HCT116 (cell line): ENCODE measurements at regions not wholly inside any gene's neighbourhood (a gene's known extent, or its start where the extent isn't known, plus 50 kb on each side); places are given as distances from the start of the nearest gene placed in this dataset.

Experiments used
- ATAC-seq: fragments of 200-7000 bp; cut with Tn5 transposase; 2 replicates; pipeline ENCODE4 v1.9.1; 2020; ENCODE audit warnings: mild to moderate bottlenecking, moderate library complexity
- BruUV-seq: library from RNA; stranded (reverse); fragments of 400-500 nt; replicated peaks from 2 replicates; lab custom pipeline; 2021; lab: Mats Ljungman, UMichigan
- CTCF ChIA-PET: fragments of 300-600 bp; sonication (Branson Sonifier 250); formaldehyde crosslinking; loops from one replicate; lab custom pipeline; 2021; ENCODE audit warnings: antibody characterized with exemption; lab: Charles Lee
- POLR2A ChIA-PET: fragments of 300-600, 350-600 bp; sonication (Branson Sonifier 250); formaldehyde crosslinking; loops from one replicate; lab custom pipeline; 2021; ENCODE audit warnings: antibody characterized with exemption; lab: Charles Lee
- RAD21 ChIA-PET, 2 experiments: fragments of 300-600 bp; sonication (Branson Sonifier 250); formaldehyde crosslinking; loops; one replicate each; lab custom pipeline; 2023; ENCODE audit warnings: low total read pairs in 2 of 2; ENCODE audit not compliant: uncharacterized antibody in 2 of 2, unreplicated experiment in 2 of 2, low non-redundant PET in 1 of 2; lab: Charles Lee
- DNase-seq: peaks from one replicate; pipeline ENCODE4 v3.0.0-alpha.2; 2010; ENCODE audit warnings: low read depth, low spot score
- H2AFZ ChIP-seq: fragments of 200-600 bp; shearing (Covaris generic), sonication (generic); 2 replicates; pipeline ENCODE4 v1.6.1; 2017; ENCODE audit warnings: low read depth, mixed run types, mixed read lengths, antibody characterized with exemption, low read length; ENCODE audit not compliant: poor library complexity, severe bottlenecking
- H3K27ac ChIP-seq: 2 replicates; pipeline ENCODE4 v1.5.1; 2012; ENCODE audit warnings: low read depth, low read length
- H3K27me3 ChIP-seq: fragments of 200-600 bp; sonication (generic); 2 replicates; pipeline ENCODE4 v1.6.1; 2016; ENCODE audit warnings: mixed run types, low read length, mixed read lengths; ENCODE audit not compliant: insufficient read depth
- H3K36me3 ChIP-seq, 2 experiments: fragments of 200-500 bp in 1 of 2; fragments of 200-600 bp in 1 of 2; sonication (Bioruptor generic) in 1 of 2; sonication (generic) in 1 of 2; 2 replicates each; pipeline versions ENCODE4 v1.5.1 to v1.6.1; 2014 to 2016; ENCODE audit warnings: low read length in 2 of 2, inconsistent platforms in 1 of 2, mixed read lengths in 1 of 2, mixed run types in 1 of 2; ENCODE audit not compliant: insufficient read depth in 2 of 2, control insufficient read depth in 1 of 2
- H3K4me1 ChIP-seq, 2 experiments: fragments of 200-600 bp in 1 of 2; sonication (generic) in 1 of 2; 2 replicates each; pipeline versions ENCODE4 v1.5.1 to v1.6.1; 2012 to 2017; ENCODE audit warnings: low read length in 2 of 2, inconsistent platforms in 1 of 2, mild to moderate bottlenecking in 1 of 2, mixed read lengths in 1 of 2, mixed run types in 1 of 2, moderate library complexity in 1 of 2; ENCODE audit not compliant: insufficient read depth in 2 of 2, control insufficient read depth in 1 of 2
- H3K4me2 ChIP-seq: fragments of 200-600 bp; sonication (generic); 2 replicates; pipeline ENCODE4 v1.6.1; 2017; ENCODE audit warnings: mixed run types, low read length, mixed read lengths
- H3K4me3 ChIP-seq, 2 experiments: fragments of 200-600 bp in 1 of 2; sonication (generic) in 1 of 2; replicated peaks in 1 of 2; 2 replicates each; pipeline ENCODE4 v1.5.1; 2011 to 2016; ENCODE audit warnings: low read length in 2 of 2, control low read depth in 1 of 2, low read depth in 1 of 2, mild to moderate bottlenecking in 1 of 2, mixed read lengths in 1 of 2, mixed run types in 1 of 2
- H3K79me2 ChIP-seq: fragments of 200-600 bp; sonication (generic); 2 replicates; pipeline ENCODE4 v1.6.1; 2017; ENCODE audit warnings: mild to moderate bottlenecking, mixed run types, low read length, moderate library complexity, mixed read lengths; ENCODE audit not compliant: insufficient read depth
- H3K9ac ChIP-seq: fragments of 200-600 bp; sonication (generic); 2 replicates; pipeline ENCODE4 v1.6.1; 2016; ENCODE audit warnings: low read length, mixed read lengths
- H3K9me2 ChIP-seq: fragments of 200-600 bp; sonication (generic), shearing (Covaris generic); 2 replicates; pipeline ENCODE4 v1.6.1; 2017; ENCODE audit warnings: mixed run types, mild to moderate bottlenecking, moderate library complexity; ENCODE audit not compliant: insufficient read depth
- H3K9me3 ChIP-seq, 2 experiments: fragments of 200-500 bp in 1 of 2; fragments of 200-600 bp in 1 of 2; sonication (Bioruptor generic) in 1 of 2; sonication (generic) in 1 of 2; 2 replicates each; pipeline ENCODE4 v1.6.1; 2014 to 2017; ENCODE audit warnings: low read length in 2 of 2, mixed read lengths in 2 of 2, inconsistent platforms in 1 of 2, low read depth in 1 of 2, mild to moderate bottlenecking in 1 of 2, mixed run types in 1 of 2, moderate library complexity in 1 of 2; ENCODE audit not compliant: control insufficient read depth in 1 of 2, insufficient read depth in 1 of 2
- H4K20me1 ChIP-seq: fragments of 200-600 bp; sonication (generic), shearing (Covaris generic); 2 replicates; pipeline ENCODE4 v1.6.1; 2017; ENCODE audit warnings: mixed run types, mild to moderate bottlenecking, moderate library complexity; ENCODE audit not compliant: insufficient read depth
- CBX3 ChIP-seq: IDR thresholded peaks from 2 replicates; pipeline ENCODE4 v1.6.1; 2012; ENCODE audit warnings: low read depth
- CEBPB ChIP-seq: IDR thresholded peaks from 2 replicates; pipeline ENCODE4 v1.6.1; 2012; ENCODE audit warnings: low read depth
- CTCF ChIP-seq, 3 experiments: fragments of 200-600 bp in 1 of 3; sonication (generic) in 1 of 3; IDR thresholded peaks in 2 of 3; conservative IDR thresholded peaks in 1 of 3; 2 replicates each; pipeline ENCODE4 v1.5.1; 2012 to 2017; ENCODE audit warnings: low read depth in 2 of 3, low read length in 2 of 3, antibody characterized with exemption in 1 of 3, borderline replicate concordance in 1 of 3, control low read depth in 1 of 3, mild to moderate bottlenecking in 1 of 3, mixed read lengths in 1 of 3, mixed run types in 1 of 3, moderate library complexity in 1 of 3; ENCODE audit not compliant: insufficient read depth in 1 of 3
- EGR1 ChIP-seq: IDR thresholded peaks from 2 replicates; pipeline ENCODE4 v1.6.1; 2012; ENCODE audit warnings: low read depth
- ELF1 ChIP-seq: IDR thresholded peaks from 2 replicates; pipeline ENCODE4 v1.6.1; 2012; ENCODE audit warnings: low read depth, borderline replicate concordance
- EZH2 ChIP-seq: fragments of 200-600 bp; sonication (generic); IDR thresholded peaks from 2 replicates; pipeline ENCODE4 v1.6.1; 2017; ENCODE audit warnings: antibody characterized with exemption, mixed run types
- EZH2phosphoT487 ChIP-seq: fragments of 200-600 bp; IDR thresholded peaks from 2 replicates; pipeline ENCODE4 v1.6.1; 2018; ENCODE audit warnings: antibody characterized with exemption, borderline replicate concordance
- FOSL1 ChIP-seq: IDR thresholded peaks from 2 replicates; pipeline ENCODE4 v1.6.1; 2012; ENCODE audit warnings: low read depth
- JUND ChIP-seq: IDR thresholded peaks from 2 replicates; pipeline ENCODE4 v1.6.1; 2012
- MAX ChIP-seq: IDR thresholded peaks from 2 replicates; pipeline ENCODE4 v1.6.1; 2012
- POLR2AphosphoS5 ChIP-seq: IDR thresholded peaks from 2 replicates; pipeline ENCODE4 v1.6.1; 2011; ENCODE audit warnings: mild to moderate bottlenecking, low read depth, low read length, moderate library complexity
- REST ChIP-seq: IDR thresholded peaks from 2 replicates; pipeline ENCODE4 v1.6.1; 2012; ENCODE audit warnings: low read depth
- SP1 ChIP-seq: IDR thresholded peaks from 2 replicates; pipeline ENCODE4 v1.6.1; 2012; ENCODE audit warnings: low read depth
- SRF ChIP-seq: IDR thresholded peaks from 2 replicates; pipeline ENCODE4 v1.6.1; 2012; ENCODE audit warnings: low read depth
- TCF7L2 ChIP-seq: IDR thresholded peaks from 2 replicates; pipeline ENCODE4 v1.7.0; 2011; ENCODE audit warnings: borderline replicate concordance, inconsistent platforms; ENCODE audit not compliant: insufficient read depth, insufficient read length; ENCODE audit errors: extremely low read depth
- ZBTB33 ChIP-seq: IDR thresholded peaks from 2 replicates; pipeline ENCODE4 v1.6.1; 2011; ENCODE audit warnings: mild to moderate bottlenecking, low read length, moderate library complexity; ENCODE audit not compliant: insufficient replicate concordance; ENCODE audit errors: extremely low read depth
- ZFX ChIP-seq: fragments of 450-650 bp; IDR thresholded peaks from 2 replicates; pipeline ENCODE4 v1.6.1; 2017
- intact Hi-C: fragments of 100-400 bp; cut with micrococcal nuclease; formaldehyde crosslinking; loops from 2 replicates; pipeline ENCODE4 v1.10.0; 2022

- H3K9me3 ChIP-seq = no peaks in the 10 kb centered on the region
- no peak for ATAC-seq
- CTCF ChIA-PET = no interaction called here
These were observed 317.2 kb downstream of the C16orf95 start for GRCh38 chr16:87000001-87000400.

More at GRCh38 chr16:87000001-87000400, 317.2 kb downstream of the C16orf95 start:
- H3K4me2 ChIP-seq = peak overlapping the region; percentile 8; the same call in 1 of the 2 replicates
- H3K9me2 ChIP-seq = no peaks in the 10 kb centered on the region
- intact Hi-C loops = no loop called here
- no peaks in the 10 kb centered on the region for H3K79me2 ChIP-seq
- H2AFZ ChIP-seq = no peak overlapping the region
- peaks cover 39% of the 10 kb centered on the region for H3K27me3 ChIP-seq
- H4K20me1 ChIP-seq = no peaks in the 10 kb centered on the region
- no peaks in the 10 kb centered on the region for H3K36me3 ChIP-seq
- no TSS peak for BruUV-seq
- no peak overlapping the region for H3K9ac ChIP-seq
- TF ChIP-seq REST (no peak), ZBTB33 (no peak), SRF (no peak), MAX (no peak), FOSL1 (no peak), JUND (no peak), ELF1 (no peak), POLR2AphosphoS5 (no peak), EZH2phosphoT487 (no peak), CTCF (IDR thresholded peaks at IDR 0.05 in 2 of 3, conservative IDR thresholded peaks at IDR 0.05 in 1 of 3; ENCODE audit: borderline replicate concordance in 1 of 3, insufficient read depth in 1 of 3, low read depth in 2 of 3, low read length in 2 of 3) (no peak), CEBPB (no peak), EGR1 (no peak), ZFX (no peak), CBX3 (no peak), TCF7L2 (no peak), EZH2 (no peak), SP1 (no peak)
- H3K27ac ChIP-seq = no peak overlapping the region
- no peak overlapping the region for H3K4me3 ChIP-seq
- RAD21 ChIA-PET = no interaction called here
- POLR2A ChIA-PET = no interaction called here
- H3K4me1 ChIP-seq = peaks cover 0 to 12% of the 10 kb centered on the region in 2 experiments; a peak in 2 of 4 replicates
- DNase-seq = no peak
